ENCODE measurements at regions not wholly inside any gene's neighbourhood (a gene's known extent, or its start where the extent isn't known, plus 50 kb on each side); places are given as distances from the start of the nearest gene placed in this dataset.

GRCh38 chr2:146437712-146438111 lies 1407.1 kb upstream of the ACVR2A start:
- no peak overlapping the region for H3K4me3 ChIP-seq (replicated peaks; ENCODE audit: low read depth, low read length)
- no peak for DNase-seq (ENCODE audit: extremely low read depth, low read depth)
- TF ChIP-seq, protein P1, sequence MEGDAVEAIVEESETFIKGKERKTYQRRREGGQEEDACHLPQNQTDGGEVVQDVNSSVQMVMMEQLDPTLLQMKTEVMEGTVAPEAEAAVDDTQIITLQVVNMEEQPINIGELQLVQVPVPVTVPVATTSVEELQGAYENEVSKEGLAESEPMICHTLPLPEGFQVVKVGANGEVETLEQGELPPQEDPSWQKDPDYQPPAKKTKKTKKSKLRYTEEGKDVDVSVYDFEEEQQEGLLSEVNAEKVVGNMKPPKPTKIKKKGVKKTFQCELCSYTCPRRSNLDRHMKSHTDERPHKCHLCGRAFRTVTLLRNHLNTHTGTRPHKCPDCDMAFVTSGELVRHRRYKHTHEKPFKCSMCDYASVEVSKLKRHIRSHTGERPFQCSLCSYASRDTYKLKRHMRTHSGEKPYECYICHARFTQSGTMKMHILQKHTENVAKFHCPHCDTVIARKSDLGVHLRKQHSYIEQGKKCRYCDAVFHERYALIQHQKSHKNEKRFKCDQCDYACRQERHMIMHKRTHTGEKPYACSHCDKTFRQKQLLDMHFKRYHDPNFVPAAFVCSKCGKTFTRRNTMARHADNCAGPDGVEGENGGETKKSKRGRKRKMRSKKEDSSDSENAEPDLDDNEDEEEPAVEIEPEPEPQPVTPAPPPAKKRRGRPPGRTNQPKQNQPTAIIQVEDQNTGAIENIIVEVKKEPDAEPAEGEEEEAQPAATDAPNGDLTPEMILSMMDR (IDR thresholded peaks at IDR 0.05; ENCODE audit: low read depth, low read length, missing control alignments): no peak

GRCh38 chr2:146433116-146433875 lies 1411.5 kb upstream of the ACVR2A start:
- DNase-seq (ENCODE audit: extremely low read depth, low read depth): no peak
- no peak overlapping the region for H3K4me3 ChIP-seq (replicated peaks; ENCODE audit: low read depth, low read length)
- TF ChIP-seq, protein P1 (IDR thresholded peaks at IDR 0.05; ENCODE audit: low read depth, low read length, missing control alignments): no peak

DNA sequence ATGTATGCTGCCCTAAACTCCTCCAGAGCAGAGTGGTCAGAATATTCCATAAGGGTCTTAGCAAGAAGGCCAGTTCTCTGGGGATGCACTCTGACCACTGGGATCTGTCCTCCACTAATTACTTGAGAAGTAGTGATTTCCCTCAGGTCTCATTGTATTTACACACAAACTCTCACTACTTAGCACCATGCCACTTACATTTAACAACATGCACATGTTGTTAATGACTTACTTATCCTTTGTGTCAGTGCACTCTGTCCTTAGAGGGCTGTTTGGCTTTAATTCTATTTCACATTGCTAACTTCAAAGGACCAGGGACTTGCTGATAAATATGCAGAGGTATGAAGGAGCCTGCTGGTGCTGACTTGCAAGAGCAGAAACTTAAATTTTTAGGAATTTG lies 1415.5 kb upstream of the ACVR2A start:
- no peak overlapping the region for H3K4me3 ChIP-seq (replicated peaks; ENCODE audit: low read depth, low read length)
- no peak for DNase-seq (ENCODE audit: extremely low read depth, low read depth)
- TF ChIP-seq, protein P1 (IDR thresholded peaks at IDR 0.05; ENCODE audit: low read depth, low read length, missing control alignments): no peak

- TF ChIP-seq, protein P1 (IDR thresholded peaks at IDR 0.05; ENCODE audit: low read depth, low read length, missing control alignments): no peak
- no peak for DNase-seq (ENCODE audit: extremely low read depth, low read depth)
- no peak overlapping the region for H3K4me3 ChIP-seq (replicated peaks; ENCODE audit: low read depth, low read length)
Measured at GRCh38 chr2:146417942-146418341, 1426.9 kb upstream of the ACVR2A start.

DNA sequence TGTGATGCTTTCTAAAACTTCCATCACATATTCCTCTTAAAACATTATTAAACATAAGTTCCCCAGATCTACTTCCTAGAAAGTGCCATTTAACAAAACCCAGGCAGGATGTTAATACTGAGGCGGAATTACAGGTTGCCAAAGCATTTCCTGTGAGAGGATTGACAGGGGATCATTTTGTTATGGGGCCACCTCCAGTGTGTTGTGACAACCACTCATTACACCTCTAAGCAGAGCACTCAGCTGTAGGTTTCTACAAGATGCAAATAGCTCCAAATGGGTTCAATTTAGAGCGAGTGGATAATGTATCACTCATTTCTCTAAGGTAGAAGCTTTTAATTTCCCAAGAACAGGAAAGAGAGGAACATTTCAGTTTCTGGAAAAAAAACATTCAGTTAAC lies 1429.5 kb upstream of the ACVR2A start:
- H3K4me3 ChIP-seq (replicated peaks; ENCODE audit: low read depth, low read length): no peak overlapping the region
- no peak for DNase-seq (ENCODE audit: extremely low read depth, low read depth)
- TF ChIP-seq, protein P1 (IDR thresholded peaks at IDR 0.05; ENCODE audit: low read depth, low read length, missing control alignments): no peak

DNA sequence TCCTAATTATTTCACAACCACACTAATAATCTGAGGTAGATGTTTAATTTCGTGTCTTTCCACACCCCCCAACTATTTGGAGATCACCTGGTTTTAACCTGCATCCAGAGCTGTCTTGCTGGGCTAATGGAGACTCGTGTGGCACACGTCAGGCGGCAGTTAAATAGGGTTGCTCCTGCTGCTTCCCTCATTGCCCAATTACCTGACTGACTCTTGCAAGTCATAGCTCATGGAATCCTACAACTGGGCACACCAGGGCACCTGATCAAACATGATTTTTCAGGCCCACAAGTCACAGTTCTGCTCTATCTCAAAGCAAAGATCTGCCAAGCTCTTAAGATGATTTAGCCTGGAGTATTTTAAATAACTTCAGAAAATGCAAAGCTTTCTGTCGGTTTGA lies 1430.4 kb upstream of the ACVR2A start:
- no peak overlapping the region for H3K4me3 ChIP-seq (replicated peaks; ENCODE audit: low read depth, low read length)
- TF ChIP-seq, protein P1 (IDR thresholded peaks at IDR 0.05; ENCODE audit: low read depth, low read length, missing control alignments): no peak
- DNase-seq (ENCODE audit: extremely low read depth, low read depth): no peak

Data from HFF-Myc (cell line).